Endothelial cell of umbilical vein (primary cell): ENCODE measurements at regions not wholly inside any gene's neighbourhood (a gene's known extent, or its start where the extent isn't known, plus 50 kb on each side); places are given as distances from the start of the nearest gene placed in this dataset.

ENCODE experiments used
- BruUV-seq: library from RNA; stranded (reverse); fragments of 400-500 nt; replicated peaks from 2 replicates; lab custom pipeline; 2021; lab: Mats Ljungman, UMichigan
- CTCF ChIA-PET: fragments of 300-600, 350-600 bp; sonication (Branson Sonifier 250); formaldehyde crosslinking; loops from one replicate; lab custom pipeline; 2021; ENCODE audit warnings: antibody characterized with exemption, inconsistent platforms; lab: Charles Lee
- POLR2A ChIA-PET: fragments of 300-600, 350-600 bp; sonication (Branson Sonifier 250); formaldehyde crosslinking; loops from one replicate; lab custom pipeline; 2021; ENCODE audit warnings: antibody characterized with exemption, inconsistent platforms; lab: Charles Lee
- DNase-seq: peaks from one replicate; pipeline ENCODE4 v3.0.0-alpha.2; 2011; ENCODE audit warnings: low read depth, low spot score
- FAIRE-seq: peaks from 2 replicates; lab custom pipeline; 2011; peaks lifted over from hg19 to GRCh38; lab: Jason Lieb, UNC
- H2AFZ ChIP-seq: 2 replicates; pipeline ENCODE4 v1.6.0; 2012; ENCODE audit warnings: low read depth, low read length, control low read depth, inconsistent platforms
- H3K27ac ChIP-seq: 2 replicates; pipeline ENCODE4 v1.5.1; 2011; ENCODE audit warnings: low read depth, mild to moderate bottlenecking, control low read depth, low read length, moderate library complexity; ENCODE audit not compliant: insufficient read depth
- H3K27me3 ChIP-seq, 2 experiments: 2 replicates each; pipeline versions ENCODE4 v1.6.0 to v1.6.1; 2011; ENCODE audit warnings: low read length in 2 of 2, mixed read lengths in 1 of 2; ENCODE audit not compliant: control insufficient read depth in 2 of 2, insufficient read depth in 2 of 2
- H3K36me3 ChIP-seq, 2 experiments: 2 replicates in 1 of 2; 3 replicates in 1 of 2; pipeline ENCODE4 v1.5.1; 2011; ENCODE audit warnings: low read length in 2 of 2, mild to moderate bottlenecking in 1 of 2, moderate library complexity in 1 of 2; ENCODE audit not compliant: control insufficient read depth in 2 of 2, insufficient read depth in 2 of 2; ENCODE audit errors: extremely low read depth in 1 of 2
- H3K4me1 ChIP-seq: 3 replicates; pipeline ENCODE4 v1.5.1; 2011; ENCODE audit warnings: mild to moderate bottlenecking, low read length; ENCODE audit not compliant: control insufficient read depth, insufficient read depth; ENCODE audit errors: extremely low read depth
- H3K4me2 ChIP-seq: 2 replicates; pipeline ENCODE4 v1.6.1; 2011; ENCODE audit warnings: low read length, control low read depth, mixed read lengths; ENCODE audit not compliant: insufficient read depth
- H3K4me3 ChIP-seq, 3 experiments: fragments of 200-600 bp in 1 of 3; sonication (generic), shearing (Covaris generic) in 1 of 3; replicated peaks in 1 of 3; 2 replicates each; pipeline ENCODE4 v1.5.1; 2011 to 2016; ENCODE audit warnings: control low read depth in 3 of 3, low read length in 3 of 3, mild to moderate bottlenecking in 2 of 3, inconsistent platforms in 1 of 3, low read depth in 1 of 3, moderate library complexity in 1 of 3; ENCODE audit not compliant: insufficient read depth in 1 of 3
- H3K79me2 ChIP-seq: 2 replicates; pipeline ENCODE4 v1.6.0; 2012; ENCODE audit warnings: low read length, inconsistent platforms; ENCODE audit not compliant: control insufficient read depth, insufficient read depth
- H3K9ac ChIP-seq: replicated peaks from 2 replicates; pipeline ENCODE3; 2011; ENCODE audit warnings: low read length, control low read depth; ENCODE audit not compliant: insufficient read depth; ENCODE audit errors: extremely low read depth
- H3K9me1 ChIP-seq: replicated peaks from 3 replicates; pipeline ENCODE4 v1.6.0; 2011; ENCODE audit warnings: mild to moderate bottlenecking, low read length; ENCODE audit not compliant: control insufficient read depth, insufficient read depth; ENCODE audit errors: extremely low read depth
- H3K9me3 ChIP-seq: replicated peaks from 2 replicates; pipeline ENCODE4 v1.5.1; 2012; ENCODE audit warnings: low read length, inconsistent platforms; ENCODE audit not compliant: control insufficient read depth, insufficient read depth
- H4K20me1 ChIP-seq: replicated peaks from 2 replicates; pipeline ENCODE3; 2011; ENCODE audit warnings: mild to moderate bottlenecking, low read length; ENCODE audit not compliant: control insufficient read depth, insufficient read depth; ENCODE audit errors: extremely low read depth
- EZH2 ChIP-seq: IDR thresholded peaks from 2 replicates; pipeline ENCODE4 v1.6.1; 2012; ENCODE audit warnings: borderline replicate concordance, low read depth, mild to moderate bottlenecking, moderate library complexity, low read length, inconsistent platforms; ENCODE audit not compliant: severe bottlenecking
- FOS ChIP-seq: IDR thresholded peaks from 2 replicates; pipeline ENCODE4 v1.6.1; 2011; ENCODE audit warnings: mild to moderate bottlenecking, low read length, moderate library complexity, borderline replicate concordance; ENCODE audit not compliant: insufficient read depth
- GATA2 ChIP-seq: IDR thresholded peaks from 2 replicates; pipeline ENCODE4 v1.7.0; 2011; ENCODE audit warnings: low read depth, mild to moderate bottlenecking, moderate library complexity, mixed read lengths, low read length; ENCODE audit not compliant: insufficient read length, insufficient read depth
- JUN ChIP-seq: IDR thresholded peaks from 2 replicates; pipeline ENCODE4 v1.6.1; 2011; ENCODE audit warnings: borderline replicate concordance, low read depth; ENCODE audit not compliant: insufficient read length, insufficient read depth
- MYC ChIP-seq: IDR thresholded peaks from one replicate; pipeline ENCODE4 v1.6.1; 2011; ENCODE audit warnings: mild to moderate bottlenecking, low read depth, low read length
- POLR2A ChIP-seq: IDR thresholded peaks from 2 replicates; pipeline ENCODE4 v1.6.1; 2012; ENCODE audit warnings: low read depth, mild to moderate bottlenecking, control low read depth, low read length
- POLR2AphosphoS5 ChIP-seq: IDR thresholded peaks from 2 replicates; pipeline ENCODE4 v1.6.1; 2012; ENCODE audit warnings: low read depth, mild to moderate bottlenecking, control low read depth, low read length, moderate library complexity; ENCODE audit not compliant: insufficient read depth
- dilution Hi-C: fragments of 300-500 bp; cut with MboI; formaldehyde crosslinking; loops from one replicate; pipeline ENCODE4 v1.15.0; 2019; ENCODE audit warnings: low sequenced_read_pairs; ENCODE audit not compliant: extremely low pct_ligation_motif_present
- intact Hi-C: fragments of 100-400 bp; cut with micrococcal nuclease; formaldehyde crosslinking; loops from one replicate; pipeline ENCODE4 v1.10.0; 2022
- TF ChIP-seq, protein P1 (sequence below), 2 donors: IDR thresholded peaks; 1 replicate in 1 of 2; 2 replicates in 1 of 2; pipeline ENCODE4 v1.5.1; 2011; ENCODE audit warnings: low read length in 2 of 2, mild to moderate bottlenecking in 2 of 2, moderate library complexity in 2 of 2, control low read depth in 1 of 2, inconsistent platforms in 1 of 2, low read depth in 1 of 2; ENCODE audit not compliant: insufficient read depth in 1 of 2; ENCODE audit errors: extremely low read depth in 1 of 2
- TF ChIP-seq, protein P2 (sequence below): IDR thresholded peaks from 2 replicates; pipeline ENCODE4 v1.6.1; 2011; ENCODE audit not compliant: insufficient read depth, insufficient read length

DNA sequence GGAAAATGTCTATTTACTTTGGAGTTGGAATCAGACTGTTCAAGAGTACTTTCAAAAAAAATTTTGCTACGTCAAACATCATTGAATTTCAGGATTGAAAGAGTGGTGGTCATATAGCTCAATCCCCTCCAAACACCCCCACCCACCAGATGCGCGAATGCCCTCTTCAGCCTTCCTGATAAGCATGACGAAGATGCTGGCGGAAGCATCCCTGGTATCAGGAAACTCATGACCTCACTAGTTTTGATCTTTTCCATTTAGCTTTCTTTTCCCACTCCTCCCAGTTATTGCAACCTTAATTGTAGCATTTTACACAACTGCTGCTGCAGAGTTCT lies 104.4 kb downstream of the LEPR start:
- Histone ChIP-seq H2AFZ (peak overlapping the region; percentile 73), H3K4me2 (peak overlapping the region; percentile 59), H3K9me1 (no peaks in the 10 kb centered on the region), H3K4me1 (peaks cover 27% of the 10 kb centered on the region), H3K27ac (no peak overlapping the region), H3K9me3 (no peaks in the 10 kb centered on the region), H3K36me3 (no peaks in the 10 kb centered on the region), H3K4me3 (peak overlapping the region in 2 of 3 experiments; percentile 38 to 84), H3K9ac (no peak overlapping the region), H3K79me2 (no peaks in the 10 kb centered on the region), H4K20me1 (no peaks in the 10 kb centered on the region), H3K27me3 (no peaks in the 10 kb centered on the region)
- peak; percentile 67 for FAIRE-seq
- BruUV-seq, result no TSS peak
- POLR2A ChIA-PET, result interaction anchor here (0.5 kb wide), 1 partner anchor 779 kb away, joined by 3 read pairs; no protein-coding TSS in a partner anchor
- dilution Hi-C loops (no loop called here), intact Hi-C loops (loop anchor here (5.0 kb wide), 2 partner anchors 92 to 463 kb away; no protein-coding TSS in a partner anchor)
- peak; percentile 58 for DNase-seq
- TF ChIP-seq JUN (peak; percentile 39), MYC (no peak), FOS (no peak)
- CTCF ChIA-PET, result interaction anchor here (0.6 to 0.7 kb wide), 3 partner anchors 9 to 606 kb away, joined by 4 read pairs; no protein-coding TSS in a partner anchor

- Histone ChIP-seq H3K27ac (no peak overlapping the region), H3K4me2 (peak overlapping the region; percentile 79), H3K79me2 (no peaks in the 10 kb centered on the region), H4K20me1 (no peaks in the 10 kb centered on the region), H2AFZ (peak overlapping the region; percentile 73), H3K27me3 (no peaks in the 10 kb centered on the region), H3K9me1 (no peaks in the 10 kb centered on the region), H3K4me3 (peak overlapping the region; percentile 34 to 84 (median 38)), H3K4me1 (peaks cover 27% of the 10 kb centered on the region), H3K9ac (peak overlapping the region; percentile 41), H3K9me3 (no peaks in the 10 kb centered on the region), H3K36me3 (no peaks in the 10 kb centered on the region)
- dilution Hi-C loops (no loop called here), intact Hi-C loops (loop anchor here (2.0 to 5.0 kb wide), 4 partner anchors 92 to 463 kb away; partner anchors contain the start of genes LEPR and LEPROT)
- ChIA-PET CTCF (interaction anchor here (0.6 to 0.7 kb wide), 3 partner anchors 9 to 607 kb away, joined by 4 read pairs; no protein-coding TSS in a partner anchor), POLR2A (interaction anchor here (0.5 kb wide), 1 partner anchor 778 kb away, joined by 3 read pairs; no protein-coding TSS in a partner anchor)
- BruUV-seq, result no TSS peak
- TF ChIP-seq, protein P1, sequence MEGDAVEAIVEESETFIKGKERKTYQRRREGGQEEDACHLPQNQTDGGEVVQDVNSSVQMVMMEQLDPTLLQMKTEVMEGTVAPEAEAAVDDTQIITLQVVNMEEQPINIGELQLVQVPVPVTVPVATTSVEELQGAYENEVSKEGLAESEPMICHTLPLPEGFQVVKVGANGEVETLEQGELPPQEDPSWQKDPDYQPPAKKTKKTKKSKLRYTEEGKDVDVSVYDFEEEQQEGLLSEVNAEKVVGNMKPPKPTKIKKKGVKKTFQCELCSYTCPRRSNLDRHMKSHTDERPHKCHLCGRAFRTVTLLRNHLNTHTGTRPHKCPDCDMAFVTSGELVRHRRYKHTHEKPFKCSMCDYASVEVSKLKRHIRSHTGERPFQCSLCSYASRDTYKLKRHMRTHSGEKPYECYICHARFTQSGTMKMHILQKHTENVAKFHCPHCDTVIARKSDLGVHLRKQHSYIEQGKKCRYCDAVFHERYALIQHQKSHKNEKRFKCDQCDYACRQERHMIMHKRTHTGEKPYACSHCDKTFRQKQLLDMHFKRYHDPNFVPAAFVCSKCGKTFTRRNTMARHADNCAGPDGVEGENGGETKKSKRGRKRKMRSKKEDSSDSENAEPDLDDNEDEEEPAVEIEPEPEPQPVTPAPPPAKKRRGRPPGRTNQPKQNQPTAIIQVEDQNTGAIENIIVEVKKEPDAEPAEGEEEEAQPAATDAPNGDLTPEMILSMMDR (IDR thresholded peaks at IDR 0.05; ENCODE audit: extremely low read depth in 1 of 2, insufficient read depth in 1 of 2, low read depth in 1 of 2, low read length in 2 of 2), result no peak
- no peak for TF ChIP-seq MYC
- no peak for TF ChIP-seq GATA2
- no peak for TF ChIP-seq POLR2AphosphoS5
- TF ChIP-seq, protein P2, sequence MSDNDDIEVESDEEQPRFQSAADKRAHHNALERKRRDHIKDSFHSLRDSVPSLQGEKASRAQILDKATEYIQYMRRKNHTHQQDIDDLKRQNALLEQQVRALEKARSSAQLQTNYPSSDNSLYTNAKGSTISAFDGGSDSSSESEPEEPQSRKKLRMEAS, result no peak
- TF ChIP-seq EZH2, result no peak
- no peak for TF ChIP-seq POLR2A
- TF ChIP-seq JUN, result no peak
- no peak for TF ChIP-seq FOS
- FAIRE-seq (no peak), DNase-seq (no peak)
Observed at GRCh38 chr1:65525266-65526048, 105.0 kb downstream of the LEPR start.
